HG03025 (cell line): ENCODE measurements at regions not wholly inside any gene's neighbourhood (a gene's known extent, or its start where the extent isn't known, plus 50 kb on each side); places are given as distances from the start of the nearest gene placed in this dataset.

Experiments used
- ATAC-seq: cut with Tn5 transposase; IDR thresholded peaks from one replicate; pipeline ENCODE4 v1.9.1; 2021; ENCODE audit warnings: mild to moderate bottlenecking, moderate library complexity; ENCODE audit not compliant: unreplicated experiment, low FRiP score

GRCh38 chr11:122287401-122287800, 171.4 kb upstream of the BLID start:
- ATAC-seq: no peak

GRCh38 chr11:122285070-122285988, 169.3 kb upstream of the BLID start:
- no peak for ATAC-seq

- ATAC-seq: no peak
Measured at GRCh38 chr11:122280870-122281269, 164.9 kb upstream of the BLID start.

GRCh38 chr11:122279194-122279593, 163.2 kb upstream of the BLID start:
- ATAC-seq: no peak

GRCh38 chr11:122277493-122277892, 161.5 kb upstream of the BLID start:
- no peak for ATAC-seq

GRCh38 chr11:122276221-122276620, 160.2 kb upstream of the BLID start:
- ATAC-seq: no peak

- ATAC-seq: no peak
Measured at GRCh38 chr11:122275508-122275907, 159.5 kb upstream of the BLID start.

- ATAC-seq: no peak
Measured at GRCh38 chr11:122273476-122274191, 157.6 kb upstream of the BLID start.

GRCh38 chr11:122271745-122272144, 155.7 kb upstream of the BLID start:
- ATAC-seq: no peak

GRCh38 chr11:122271137-122271536, 155.1 kb upstream of the BLID start:
- no peak for ATAC-seq

- ATAC-seq: no peak
Measured at GRCh38 chr11:122270535-122270934, 154.5 kb upstream of the BLID start.

- ATAC-seq: no peak
Measured at GRCh38 chr11:122269824-122270223, 153.8 kb upstream of the BLID start.

- no peak for ATAC-seq
Measured at GRCh38 chr11:122268601-122269130, 152.7 kb upstream of the BLID start.

- no peak for ATAC-seq
Measured at GRCh38 chr11:122267602-122268001, 151.6 kb upstream of the BLID start.

- no peak for ATAC-seq
Measured at GRCh38 chr11:122265981-122266380, 150.0 kb upstream of the BLID start.

- no peak for ATAC-seq
Measured at GRCh38 chr11:122264121-122264520, 148.1 kb upstream of the BLID start.

- no peak for ATAC-seq
Measured at GRCh38 chr11:122261546-122261945, 145.5 kb upstream of the BLID start.

GRCh38 chr11:122259195-122259821, 143.3 kb upstream of the BLID start:
- no peak for ATAC-seq

GRCh38 chr11:122258446-122259194, 142.6 kb upstream of the BLID start:
- no peak for ATAC-seq

GRCh38 chr11:122253589-122254231, 137.7 kb upstream of the BLID start:
- ATAC-seq: no peak
